GM10266 (cell line): ENCODE measurements at regions not wholly inside any gene's neighbourhood (a gene's known extent, or its start where the extent isn't known, plus 50 kb on each side); places are given as distances from the start of the nearest gene placed in this dataset.

Experiments used
- DNase-seq: peaks from one replicate; pipeline ENCODE4 v3.0.0; 2012; ENCODE audit errors: extremely low spot score
- CTCF ChIP-seq: IDR thresholded peaks from 2 replicates; pipeline ENCODE4 v1.5.1; 2012; ENCODE audit warnings: mild to moderate bottlenecking, low read depth; ENCODE audit not compliant: control insufficient read depth, insufficient read depth; ENCODE audit errors: missing control alignments

GRCh38 chr12:24195063-24195462, 245.6 kb upstream of the SOX5 start:
- TF ChIP-seq CTCF, result no peak
- DNase-seq, result no peak

GRCh38 chr12:24191117-24191516, 241.6 kb upstream of the SOX5 start:
- DNase-seq, result no peak
- no peak for TF ChIP-seq CTCF

- TF ChIP-seq CTCF, result no peak
- DNase-seq, result no peak
These were observed 236.3 kb upstream of the SOX5 start for GRCh38 chr12:24185782-24186181.

GRCh38 chr12:24177889-24178288, 228.4 kb upstream of the SOX5 start:
- TF ChIP-seq CTCF, result no peak
- DNase-seq, result no peak

- TF ChIP-seq CTCF, result no peak
These were observed 226.5 kb upstream of the SOX5 start for GRCh38 chr12:24175929-24176328.

GRCh38 chr12:24175284-24175683, 225.8 kb upstream of the SOX5 start:
- TF ChIP-seq CTCF, result no peak
- no peak for DNase-seq

More at GRCh38 chr12:24175929-24176328, 226.5 kb upstream of the SOX5 start:
- no peak for DNase-seq

- TF ChIP-seq CTCF, result no peak
- no peak for DNase-seq
These were observed 223.6 kb upstream of the SOX5 start for GRCh38 chr12:24173067-24173466.
